ENCODE measurements at regions not wholly inside any gene's neighbourhood (a gene's known extent, or its start where the extent isn't known, plus 50 kb on each side); places are given as distances from the start of the nearest gene placed in this dataset.

DNA sequence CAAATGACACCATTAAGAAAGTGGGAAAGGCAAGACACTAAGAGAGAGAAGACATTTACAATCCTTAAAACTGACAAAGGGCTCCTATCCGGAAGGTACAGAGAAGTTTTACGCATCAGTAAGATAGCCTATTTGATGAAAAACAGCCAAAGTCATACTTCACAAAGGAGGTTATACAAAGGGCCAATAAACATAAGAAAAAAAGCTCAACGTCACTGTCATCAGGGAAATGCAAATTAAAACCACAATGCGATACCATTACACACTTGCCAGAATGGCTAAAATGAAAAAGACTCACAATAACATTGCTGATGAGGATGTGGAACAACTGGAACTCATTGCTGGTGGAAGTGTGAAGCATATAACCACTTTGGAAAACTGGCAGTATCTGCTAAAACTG, 168.6 kb upstream of the FAR2 start:
- no peak overlapping the region for H2AK5ac ChIP-seq (ENCODE audit: insufficient read length, low read length)
- no peak overlapping the region for H2BK20ac ChIP-seq (ENCODE audit: low read depth, low read length, poor library complexity, severe bottlenecking)
- no peak overlapping the region for H4K91ac ChIP-seq (ENCODE audit: insufficient read length, low read depth, low read length)
- Mint-ChIP-seq H3K36me3 (ENCODE audit: insufficient read depth in 1 of 3, low read depth in 3 of 3) (no peaks in the 10 kb centered on the region), H3K27me3 (ENCODE audit: low read depth) (no peaks in the 10 kb centered on the region), H3K9me3 (no peaks in the 10 kb centered on the region; a peak in 1 of 5 replicates), H3K4me1 (peaks cover 14 to 18% of the 10 kb centered on the region in 2 experiments), H3K27ac (no peak overlapping the region), H3K4me3 (no peak overlapping the region)
- no peaks in the 10 kb centered on the region for H3K9me3 ChIP-seq (ENCODE audit: control insufficient read depth, low read depth, low read length)
- no peak overlapping the region for H4K8ac ChIP-seq (replicated peaks; ENCODE audit: insufficient read length, low read depth, low read length)
- H3K79me2 ChIP-seq (ENCODE audit: insufficient read depth, low read length) = no peaks in the 10 kb centered on the region
- no peaks in the 10 kb centered on the region for H3K79me1 ChIP-seq (ENCODE audit: insufficient read depth, low read depth, low read length, poor library complexity, severe bottlenecking)
- peaks cover 3% of the 10 kb centered on the region; the same call in 1 of the 2 replicates for H3K4me1 ChIP-seq (ENCODE audit: insufficient read depth, low read length)
- DNase-seq = no peak
- H3K27ac ChIP-seq (ENCODE audit: insufficient read length, low read depth, low read length) = no peak overlapping the region
- no peak overlapping the region for H2BK12ac ChIP-seq (ENCODE audit: insufficient read length, low read depth, low read length)
- H2BK15ac ChIP-seq (ENCODE audit: low read depth, low read length) = no peak overlapping the region
- H2AFZ ChIP-seq (ENCODE audit: low read length) = no peak overlapping the region
- no peak overlapping the region for H3T11ph ChIP-seq (ENCODE audit: low read length)
- H3K4ac ChIP-seq (ENCODE audit: low read depth, low read length) = no peak overlapping the region
- H3K9ac ChIP-seq (ENCODE audit: extremely low read depth, insufficient read length, low read length) = no peak overlapping the region
- H3K14ac ChIP-seq (ENCODE audit: insufficient read depth, low read length) = no peak overlapping the region
- H3K27me3 ChIP-seq (ENCODE audit: insufficient read depth, low read length) = no peaks in the 10 kb centered on the region
- TF ChIP-seq, protein P1, sequence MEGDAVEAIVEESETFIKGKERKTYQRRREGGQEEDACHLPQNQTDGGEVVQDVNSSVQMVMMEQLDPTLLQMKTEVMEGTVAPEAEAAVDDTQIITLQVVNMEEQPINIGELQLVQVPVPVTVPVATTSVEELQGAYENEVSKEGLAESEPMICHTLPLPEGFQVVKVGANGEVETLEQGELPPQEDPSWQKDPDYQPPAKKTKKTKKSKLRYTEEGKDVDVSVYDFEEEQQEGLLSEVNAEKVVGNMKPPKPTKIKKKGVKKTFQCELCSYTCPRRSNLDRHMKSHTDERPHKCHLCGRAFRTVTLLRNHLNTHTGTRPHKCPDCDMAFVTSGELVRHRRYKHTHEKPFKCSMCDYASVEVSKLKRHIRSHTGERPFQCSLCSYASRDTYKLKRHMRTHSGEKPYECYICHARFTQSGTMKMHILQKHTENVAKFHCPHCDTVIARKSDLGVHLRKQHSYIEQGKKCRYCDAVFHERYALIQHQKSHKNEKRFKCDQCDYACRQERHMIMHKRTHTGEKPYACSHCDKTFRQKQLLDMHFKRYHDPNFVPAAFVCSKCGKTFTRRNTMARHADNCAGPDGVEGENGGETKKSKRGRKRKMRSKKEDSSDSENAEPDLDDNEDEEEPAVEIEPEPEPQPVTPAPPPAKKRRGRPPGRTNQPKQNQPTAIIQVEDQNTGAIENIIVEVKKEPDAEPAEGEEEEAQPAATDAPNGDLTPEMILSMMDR (conservative IDR thresholded peaks at IDR 0.05) = no peak
- no peak overlapping the region for H2BK120ac ChIP-seq (ENCODE audit: low read depth, low read length, poor library complexity, severe bottlenecking)
- no CpG with 5 or more reads among the region's 4 CpGs for WGBS (ENCODE audit: extremely low coverage, insufficient read length, low lambda C conversion rate)
- H3K56ac ChIP-seq (ENCODE audit: insufficient read length, low read depth, low read length) = no peak overlapping the region
- no peaks in the 10 kb centered on the region for H3K23me2 ChIP-seq (ENCODE audit: insufficient read length, low read depth, low read length, poor library complexity, severe bottlenecking)
- no peak overlapping the region for H3K4me2 ChIP-seq (ENCODE audit: insufficient read depth, insufficient read length, low read length)
- no peak overlapping the region for H2BK5ac ChIP-seq (ENCODE audit: insufficient read length, low read length)
- no peaks in the 10 kb centered on the region for H4K20me1 ChIP-seq (ENCODE audit: control insufficient read depth, insufficient read depth, insufficient read length)
- H4K5ac ChIP-seq (ENCODE audit: insufficient read length, low read depth, low read length) = no peak overlapping the region
- H3K18ac ChIP-seq (ENCODE audit: insufficient read length, low read depth, low read length) = no peak overlapping the region
- H3K23ac ChIP-seq (ENCODE audit: insufficient read length, low read depth, low read length) = no peak overlapping the region

Data from H9 (cell line).